GM12878 (cell line): ENCODE measurements at regions not wholly inside any gene's neighbourhood (a gene's known extent, or its start where the extent isn't known, plus 50 kb on each side); places are given as distances from the start of the nearest gene placed in this dataset.

ENCODE experiments used
- ATAC-seq: fragments of 200-7000 bp; cut with Tn5 transposase; 3 replicates; pipeline ENCODE4 v1.9.1; 2020; ENCODE audit warnings: mild to moderate bottlenecking, moderate library complexity
- BruUV-seq: library from RNA; stranded (reverse); fragments of 400-500 nt; replicated peaks from 2 replicates; lab custom pipeline; 2021; lab: Mats Ljungman, UMichigan
- CTCF ChIA-PET: fragments of 300-600 bp; sonication (Branson Sonifier 250); formaldehyde crosslinking; extraction: SDS; loops from one replicate; lab custom pipeline; 2021; ENCODE audit warnings: inconsistent platforms; lab: Yijun Ruan, JAX
- POLR2A ChIA-PET: fragments of 350-600 bp; formaldehyde crosslinking; extraction: SDS; loops from one replicate; lab custom pipeline; 2021; ENCODE audit warnings: inconsistent platforms; lab: Charles Lee
- RAD21 ChIA-PET: fragments of 300-600 bp; sonication (Branson Sonifier 250); formaldehyde crosslinking; loops from one replicate; lab custom pipeline; 2023; ENCODE audit warnings: antibody characterized with exemption; ENCODE audit not compliant: unreplicated experiment; lab: Charles Lee
- SMC1A ChIA-PET: fragments of 300-600 bp; sonication (Branson Sonifier 250); formaldehyde crosslinking; loops from one replicate; lab custom pipeline; 2023; ENCODE audit not compliant: unreplicated experiment, uncharacterized antibody; lab: Charles Lee
- DNase-seq: peaks from one replicate; pipeline ENCODE4 v3.0.0-alpha.2; 2011; ENCODE audit warnings: low read depth, low spot score
- FAIRE-seq: peaks from 3 replicates; lab custom pipeline; 2011; peaks lifted over from hg19 to GRCh38; lab: Jason Lieb, UNC
- H2AFZ ChIP-seq: 2 replicates; pipeline ENCODE4 v1.6.0; 2011; ENCODE audit warnings: low read depth, low read length, control low read depth; ENCODE audit not compliant: control insufficient read depth
- H3K27ac ChIP-seq: 2 replicates; pipeline ENCODE4 v1.5.1; 2011; ENCODE audit warnings: control low read depth; ENCODE audit not compliant: control insufficient read depth, insufficient read depth
- H3K27me3 ChIP-seq, 2 experiments: replicated peaks in 1 of 2; 2 replicates each; pipeline versions ENCODE4 v1.6.0 to v1.6.1; 2011; ENCODE audit warnings: low read length in 1 of 2; ENCODE audit not compliant: control insufficient read depth in 2 of 2, insufficient read depth in 2 of 2
- H3K36me3 ChIP-seq, 2 experiments: 2 replicates each; pipeline ENCODE4 v1.5.1; 2011; ENCODE audit warnings: low read length in 1 of 2; ENCODE audit not compliant: control insufficient read depth in 2 of 2, insufficient read depth in 2 of 2
- H3K4me1 ChIP-seq: 2 replicates; pipeline ENCODE4 v1.6.1; 2011; ENCODE audit warnings: mild to moderate bottlenecking, low read length, moderate library complexity, mixed read lengths; ENCODE audit not compliant: control insufficient read depth, insufficient read depth
- H3K4me2 ChIP-seq: 2 replicates; pipeline ENCODE4 v1.6.0; 2011; ENCODE audit warnings: control low read depth; ENCODE audit not compliant: control insufficient read depth, insufficient read depth
- H3K4me3 ChIP-seq: fragments of 200-600 bp; sonication (generic); 2 replicates; pipeline ENCODE4 v1.5.1; 2016
- H3K79me2 ChIP-seq: 2 replicates; pipeline ENCODE4 v1.6.0; 2011; ENCODE audit warnings: low read length; ENCODE audit not compliant: control insufficient read depth, insufficient read depth
- H3K9ac ChIP-seq: 2 replicates; pipeline ENCODE4 v1.8.0; 2011; ENCODE audit warnings: low read length, control low read depth, mixed read lengths; ENCODE audit not compliant: control insufficient read depth, insufficient read depth
- H3K9me3 ChIP-seq: replicated peaks from 3 replicates; pipeline ENCODE4 v1.5.1; 2011; ENCODE audit warnings: mild to moderate bottlenecking, low read length; ENCODE audit not compliant: control insufficient read depth, insufficient read depth
- H4K20me1 ChIP-seq: 2 replicates; pipeline ENCODE4 v1.6.0; 2011; ENCODE audit not compliant: control insufficient read depth, insufficient read depth
- ASH2L ChIP-seq: fragments of 300-600, 200-600 bp; sonication (generic); IDR thresholded peaks from 2 replicates; pipeline ENCODE4 v1.6.1; 2017; ENCODE audit warnings: low read depth, mild to moderate bottlenecking, borderline replicate concordance
- GABPA ChIP-seq: IDR thresholded peaks from 2 replicates; pipeline ENCODE4 v1.6.1; 2014; ENCODE audit warnings: antibody characterized with exemption, low read depth, mild to moderate bottlenecking, inconsistent platforms
- RELA ChIP-seq: fragments of 450-650 bp; IDR thresholded peaks from 2 replicates; pipeline ENCODE4 v1.8.0; 2014; ENCODE audit warnings: borderline replicate concordance; ENCODE audit not compliant: partially characterized antibody
- ZNF274 ChIP-seq: IDR thresholded peaks from one replicate; pipeline ENCODE4 v1.8.0; 2011; ENCODE audit not compliant: insufficient read length, insufficient read depth
- WGBS: methylation state at CpG from one replicate; pipeline ENCODE4 v1.1.6; 2016; ENCODE audit warnings: low lambda C conversion rate; ENCODE audit not compliant: insufficient replicate concordance, insufficient coverage; ENCODE audit errors: missing lambda C conversion rate; 5-methylcytosine and 5-hydroxymethylcytosine counted together
- in situ Hi-C: fragments of 300-500 bp; cut with MboI; formaldehyde crosslinking; loops from 9 replicates; pipeline ENCODE4 v1.14.3; 2018; ENCODE audit warnings: mixed read lengths
- intact Hi-C: fragments of 100-400 bp; cut with micrococcal nuclease; formaldehyde crosslinking; loops from one replicate; pipeline ENCODE4 v1.14.2; 2022; ENCODE audit not compliant: unreplicated experiment
- TF ChIP-seq, protein P1 (sequence below): IDR thresholded peaks from 2 replicates; pipeline ENCODE4 v1.6.1; 2012; ENCODE audit warnings: improper control_type of control experiment, low read depth, low read length; ENCODE audit not compliant: insufficient replicate concordance
- TF ChIP-seq, protein P2 (sequence below): fragments of 150-350 bp; IDR thresholded peaks from 2 replicates; pipeline ENCODE4 v1.6.1; 2014; ENCODE audit warnings: mild to moderate bottlenecking, low read depth, low read length

DNA sequence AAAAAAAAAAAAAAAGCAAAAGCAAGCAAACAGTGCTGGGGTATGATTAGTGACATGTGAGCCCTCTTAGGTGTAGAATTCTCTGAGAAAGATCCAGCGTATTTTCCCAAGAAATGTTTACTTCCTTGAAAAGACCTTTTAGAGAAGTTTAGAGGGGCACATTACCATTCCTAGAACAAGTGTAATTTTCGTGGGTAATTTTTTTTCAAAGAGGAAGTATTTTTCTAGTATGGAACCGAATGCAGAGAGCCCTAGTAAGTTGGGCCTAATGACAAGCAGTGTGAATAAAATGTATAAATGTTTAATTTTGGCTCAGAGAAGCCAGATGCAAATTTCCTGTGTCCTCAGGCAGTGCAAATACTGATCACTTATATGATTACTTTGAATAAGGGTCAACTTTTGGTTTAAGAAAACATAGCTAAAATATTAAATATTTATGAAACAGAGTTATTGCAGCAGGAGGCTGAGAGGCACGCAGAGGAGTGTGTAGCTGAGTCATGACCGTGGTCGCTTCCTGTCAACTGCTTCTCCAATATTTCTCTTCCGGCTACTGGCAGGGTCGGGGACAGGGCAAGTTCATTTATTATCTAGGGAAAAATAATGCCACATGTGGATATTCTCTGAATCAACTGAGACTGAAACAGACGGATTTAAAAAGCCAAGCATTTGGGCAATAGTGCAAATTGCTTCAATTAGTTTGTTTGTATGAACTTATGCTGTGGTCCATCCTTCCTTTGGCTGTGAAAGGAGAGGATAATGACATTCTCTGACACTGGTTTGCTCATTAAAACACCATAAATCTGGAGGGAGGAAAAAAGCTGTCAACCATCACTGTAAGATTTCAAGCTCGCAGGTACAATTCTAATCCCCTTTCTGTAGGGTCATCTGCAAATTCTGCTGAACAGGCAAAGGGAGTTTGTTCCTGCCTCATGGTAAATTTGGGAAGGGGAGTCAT is 495.2 kb downstream of the GLRX3 start (continued):
- TF ChIP-seq, protein P1, sequence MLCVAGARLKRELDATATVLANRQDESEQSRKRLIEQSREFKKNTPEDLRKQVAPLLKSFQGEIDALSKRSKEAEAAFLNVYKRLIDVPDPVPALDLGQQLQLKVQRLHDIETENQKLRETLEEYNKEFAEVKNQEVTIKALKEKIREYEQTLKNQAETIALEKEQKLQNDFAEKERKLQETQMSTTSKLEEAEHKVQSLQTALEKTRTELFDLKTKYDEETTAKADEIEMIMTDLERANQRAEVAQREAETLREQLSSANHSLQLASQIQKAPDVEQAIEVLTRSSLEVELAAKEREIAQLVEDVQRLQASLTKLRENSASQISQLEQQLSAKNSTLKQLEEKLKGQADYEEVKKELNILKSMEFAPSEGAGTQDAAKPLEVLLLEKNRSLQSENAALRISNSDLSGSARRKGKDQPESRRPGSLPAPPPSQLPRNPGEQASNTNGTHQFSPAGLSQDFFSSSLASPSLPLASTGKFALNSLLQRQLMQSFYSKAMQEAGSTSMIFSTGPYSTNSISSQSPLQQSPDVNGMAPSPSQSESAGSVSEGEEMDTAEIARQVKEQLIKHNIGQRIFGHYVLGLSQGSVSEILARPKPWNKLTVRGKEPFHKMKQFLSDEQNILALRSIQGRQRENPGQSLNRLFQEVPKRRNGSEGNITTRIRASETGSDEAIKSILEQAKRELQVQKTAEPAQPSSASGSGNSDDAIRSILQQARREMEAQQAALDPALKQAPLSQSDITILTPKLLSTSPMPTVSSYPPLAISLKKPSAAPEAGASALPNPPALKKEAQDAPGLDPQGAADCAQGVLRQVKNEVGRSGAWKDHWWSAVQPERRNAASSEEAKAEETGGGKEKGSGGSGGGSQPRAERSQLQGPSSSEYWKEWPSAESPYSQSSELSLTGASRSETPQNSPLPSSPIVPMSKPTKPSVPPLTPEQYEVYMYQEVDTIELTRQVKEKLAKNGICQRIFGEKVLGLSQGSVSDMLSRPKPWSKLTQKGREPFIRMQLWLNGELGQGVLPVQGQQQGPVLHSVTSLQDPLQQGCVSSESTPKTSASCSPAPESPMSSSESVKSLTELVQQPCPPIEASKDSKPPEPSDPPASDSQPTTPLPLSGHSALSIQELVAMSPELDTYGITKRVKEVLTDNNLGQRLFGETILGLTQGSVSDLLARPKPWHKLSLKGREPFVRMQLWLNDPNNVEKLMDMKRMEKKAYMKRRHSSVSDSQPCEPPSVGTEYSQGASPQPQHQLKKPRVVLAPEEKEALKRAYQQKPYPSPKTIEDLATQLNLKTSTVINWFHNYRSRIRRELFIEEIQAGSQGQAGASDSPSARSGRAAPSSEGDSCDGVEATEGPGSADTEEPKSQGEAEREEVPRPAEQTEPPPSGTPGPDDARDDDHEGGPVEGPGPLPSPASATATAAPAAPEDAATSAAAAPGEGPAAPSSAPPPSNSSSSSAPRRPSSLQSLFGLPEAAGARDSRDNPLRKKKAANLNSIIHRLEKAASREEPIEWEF, result no peak
- TF ChIP-seq, all 136 proteins: peak for 0

DNA sequence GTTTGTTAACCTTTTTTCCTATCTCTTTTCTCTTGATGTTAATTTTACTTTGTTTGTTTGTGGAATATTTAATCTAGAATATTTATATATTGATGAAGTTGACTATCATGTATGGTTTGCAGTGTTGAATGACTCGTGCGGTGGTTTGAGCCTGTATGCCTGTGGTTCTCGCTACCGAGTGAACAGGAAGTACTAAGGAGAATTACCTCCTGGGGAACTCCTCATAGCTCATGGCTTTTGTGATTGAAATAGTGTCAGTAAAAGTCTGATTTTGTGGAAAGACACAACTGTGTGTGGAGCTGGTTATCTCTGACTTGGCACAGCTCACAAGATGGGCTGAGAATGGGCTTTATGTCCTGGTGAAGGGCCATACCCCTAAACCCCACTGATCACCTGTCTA is 498.6 kb downstream of the GLRX3 start:
- H3K4me2 ChIP-seq, result no peak overlapping the region
- in situ Hi-C loops (no loop called here), intact Hi-C loops (no loop called here)
- H3K27me3 ChIP-seq, result no peaks in the 10 kb centered on the region
- ChIA-PET POLR2A (no interaction called here), SMC1A (no interaction called here), RAD21 (no interaction called here), CTCF (no interaction called here)
- no peak overlapping the region for H3K4me3 ChIP-seq
- H3K9me3 ChIP-seq, result no peaks in the 10 kb centered on the region
- H3K27ac ChIP-seq, result no peak overlapping the region
- WGBS, result 21% methylated on average over 4 of the region's 4 CpGs
- H4K20me1 ChIP-seq, result no peaks in the 10 kb centered on the region
- H2AFZ ChIP-seq, result no peak overlapping the region
- DNase-seq (no peak), ATAC-seq (no peak), FAIRE-seq (no peak)
- H3K4me1 ChIP-seq, result no peaks in the 10 kb centered on the region
- no peak overlapping the region for H3K9ac ChIP-seq
- BruUV-seq, result no TSS peak
- H3K79me2 ChIP-seq, result no peaks in the 10 kb centered on the region
- no peaks in the 10 kb centered on the region for H3K36me3 ChIP-seq
- TF ChIP-seq, protein P2, sequence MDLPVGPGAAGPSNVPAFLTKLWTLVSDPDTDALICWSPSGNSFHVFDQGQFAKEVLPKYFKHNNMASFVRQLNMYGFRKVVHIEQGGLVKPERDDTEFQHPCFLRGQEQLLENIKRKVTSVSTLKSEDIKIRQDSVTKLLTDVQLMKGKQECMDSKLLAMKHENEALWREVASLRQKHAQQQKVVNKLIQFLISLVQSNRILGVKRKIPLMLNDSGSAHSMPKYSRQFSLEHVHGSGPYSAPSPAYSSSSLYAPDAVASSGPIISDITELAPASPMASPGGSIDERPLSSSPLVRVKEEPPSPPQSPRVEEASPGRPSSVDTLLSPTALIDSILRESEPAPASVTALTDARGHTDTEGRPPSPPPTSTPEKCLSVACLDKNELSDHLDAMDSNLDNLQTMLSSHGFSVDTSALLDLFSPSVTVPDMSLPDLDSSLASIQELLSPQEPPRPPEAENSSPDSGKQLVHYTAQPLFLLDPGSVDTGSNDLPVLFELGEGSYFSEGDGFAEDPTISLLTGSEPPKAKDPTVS, result no peak
- no peak for TF ChIP-seq RELA
- no peak for TF ChIP-seq ASH2L
- TF ChIP-seq GABPA, result no peak
- no peak for TF ChIP-seq ZNF274
